Stomach (tissue), 8 donors: ENCODE measurements at regions not wholly inside any gene's neighbourhood (a gene's known extent, or its start where the extent isn't known, plus 50 kb on each side); places are given as distances from the start of the nearest gene placed in this dataset.

Source experiments
- DNase-seq, 2 donors: peaks; one replicate each; pipeline versions ENCODE4 v3.0.0 to v3.0.0-alpha.2; 2013 to 2019
- H3K27ac ChIP-seq, 5 donors: fragments of 200-600 bp in 4 of 5; sonication (generic) in 4 of 5; one replicate each; pipeline ENCODE4 v1.5.1; 2013 to 2019; ENCODE audit warnings: mild to moderate bottlenecking in 1 of 5, moderate library complexity in 1 of 5
- H3K27me3 ChIP-seq, 3 donors: fragments of 200-600 bp; sonication (generic); one replicate each; pipeline ENCODE4 v1.5.1; 2017 to 2019; ENCODE audit warnings: mixed run types in 1 of 3
- H3K36me3 ChIP-seq, 4 donors: fragments of 200-600 bp; sonication (generic); 1 replicate in 3 of 4; 2 replicates in 1 of 4; pipeline ENCODE4 v1.5.1; 2016 to 2019
- H3K4me1 ChIP-seq, 4 donors: fragments of 200-600 bp; sonication (generic); one replicate each; pipeline ENCODE4 v1.5.1; 2016 to 2019
- H3K4me3 ChIP-seq, 4 donors: fragments of 200-600 bp; sonication (generic) in 3 of 4; one replicate each; pipeline ENCODE4 v1.5.1; 2016 to 2019; ENCODE audit warnings: mild to moderate bottlenecking in 1 of 4
- H3K9me3 ChIP-seq, 4 donors: fragments of 200-600 bp; sonication (generic); one replicate each; pipeline ENCODE4 v1.5.1; 2016 to 2019
- CTCF ChIP-seq, 7 experiments: fragments of 450-650 bp in 4 of 7; fragments of 200-600 bp in 3 of 7; sonication (generic) in 3 of 7; IDR thresholded peaks; one replicate each; pipeline ENCODE4 v1.5.1; 2016 to 2019; ENCODE audit warnings: antibody characterized with exemption in 7 of 7, control low read depth in 2 of 7, mild to moderate bottlenecking in 1 of 7
- EP300 ChIP-seq: sonication (generic); formaldehyde crosslinking; IDR thresholded peaks from one replicate; pipeline ENCODE4 v1.6.1; 2017; ENCODE audit warnings: antibody characterized with exemption
- POLR2A ChIP-seq, 4 donors: fragments of 450-650 bp; IDR thresholded peaks; one replicate each; pipeline ENCODE4 v1.6.1; 2016; ENCODE audit warnings: antibody characterized with exemption in 4 of 4, control low read depth in 2 of 4, mild to moderate bottlenecking in 1 of 4, moderate library complexity in 1 of 4
- POLR2AphosphoS5 ChIP-seq, 3 donors: sonication (generic); formaldehyde crosslinking; IDR thresholded peaks; one replicate each; pipeline ENCODE4 v1.6.1; 2016; ENCODE audit warnings: antibody characterized with exemption in 3 of 3
- WGBS, 5 donors: extraction: QIAGEN DNeasy Blood & Tissue Kit in 3 of 5; methylation state at CpG; one replicate each; pipeline versions ENCODE4 v1.1.5 to v1.1.7; 2013 to 2018; 5-methylcytosine and 5-hydroxymethylcytosine counted together
- intact Hi-C: fragments of 100-400 bp; cut with DNase I; formaldehyde crosslinking; loops from one replicate; pipeline ENCODE4 v1.15.1; 2023; ENCODE audit warnings: low total_unique reads
- donor health status: healthy with polysubstance abuse.
- donor health status: Bipolar disorder and iron deficiency.
- donor health status: healthy.

GRCh38 chr2:16479721-16480120 lies 185.9 kb downstream of the CYRIA start:
- DNase-seq, result no peak
- Histone ChIP-seq H3K9me3 (no peaks in the 10 kb centered on the region), H3K4me3 (no peak overlapping the region), H3K27me3 (no peaks in the 10 kb centered on the region), H3K36me3 (no peaks in the 10 kb centered on the region), H3K4me1 (no peaks in the 10 kb centered on the region), H3K27ac (no peak overlapping the region)
- intact Hi-C loops, result no loop called here
- no peak for TF ChIP-seq POLR2A (IDR thresholded peaks at IDR 0.05)
- no peak for TF ChIP-seq CTCF (IDR thresholded peaks at IDR 0.05)
- no peak for TF ChIP-seq POLR2AphosphoS5 (IDR thresholded peaks at IDR 0.05)
- no peak for TF ChIP-seq EP300

GRCh38 chr2:16478434-16479210 lies 187.0 kb downstream of the CYRIA start:
- intact Hi-C loops, result no loop called here
- DNase-seq, result no peak
- H3K4me1 ChIP-seq, result no peaks in the 10 kb centered on the region
- no peak for TF ChIP-seq CTCF (IDR thresholded peaks at IDR 0.05)
- TF ChIP-seq POLR2AphosphoS5 (IDR thresholded peaks at IDR 0.05), result no peak
- no peak for TF ChIP-seq EP300
- no peak for TF ChIP-seq POLR2A (IDR thresholded peaks at IDR 0.05)
- no peaks in the 10 kb centered on the region for H3K27me3 ChIP-seq
- no peak overlapping the region for H3K4me3 ChIP-seq
- no peaks in the 10 kb centered on the region for H3K36me3 ChIP-seq
- no peaks in the 10 kb centered on the region for H3K9me3 ChIP-seq
- no peak overlapping the region for H3K27ac ChIP-seq

GRCh38 chr2:16477648-16478047 lies 188.0 kb downstream of the CYRIA start:
- no peaks in the 10 kb centered on the region for H3K36me3 ChIP-seq
- intact Hi-C loops, result no loop called here
- H3K4me3 ChIP-seq, result no peak overlapping the region
- TF ChIP-seq EP300, result no peak
- TF ChIP-seq CTCF (IDR thresholded peaks at IDR 0.05), result no peak
- H3K4me1 ChIP-seq, result no peaks in the 10 kb centered on the region
- no peak for DNase-seq
- no peaks in the 10 kb centered on the region for H3K27me3 ChIP-seq
- no peak overlapping the region for H3K27ac ChIP-seq
- H3K9me3 ChIP-seq, result no peaks in the 10 kb centered on the region

- Histone ChIP-seq H3K27ac (no peak overlapping the region), H3K36me3 (no peaks in the 10 kb centered on the region), H3K4me3 (no peak overlapping the region), H3K4me1 (no peaks in the 10 kb centered on the region), H3K27me3 (no peaks in the 10 kb centered on the region), H3K9me3 (no peaks in the 10 kb centered on the region)
- intact Hi-C loops, result no loop called here
- TF ChIP-seq CTCF (IDR thresholded peaks at IDR 0.05), result no peak
- TF ChIP-seq EP300, result no peak
- no peak for TF ChIP-seq POLR2AphosphoS5 (IDR thresholded peaks at IDR 0.05)
- no peak for TF ChIP-seq POLR2A (IDR thresholded peaks at IDR 0.05)
- WGBS, 5 donors, result 36 to 42% (median 40%) methylated on average over 2 of the region's 2 CpGs
- DNase-seq, result no peak
Observed at GRCh38 chr2:16476866-16477265, 188.8 kb downstream of the CYRIA start.
